ACC112 (cell line): ENCODE measurements at regions not wholly inside any gene's neighbourhood (a gene's known extent, or its start where the extent isn't known, plus 50 kb on each side); places are given as distances from the start of the nearest gene placed in this dataset.
"Not testable (repeated sequence)": the region's sequence is repeated elsewhere in the genome, so short reads cannot be mapped to it uniquely, and the experiment has no call there.

Experiments used
- H2AFZ ChIP-seq: fragments of 200-600 bp; sonication (generic); one replicate; pipeline ENCODE4 v1.6.0; 2017; ENCODE audit warnings: antibody characterized with exemption, low read length; ENCODE audit not compliant: unreplicated experiment
- H3K27ac ChIP-seq: fragments of 200-600 bp; sonication (generic); 2 replicates; pipeline ENCODE4 v1.5.1; 2014; ENCODE audit warnings: low read depth, mild to moderate bottlenecking, antibody characterized with exemption, low read length, moderate library complexity
- H3K27me3 ChIP-seq: fragments of 200-600 bp; sonication (generic); 2 replicates; pipeline ENCODE4 v1.6.1; 2014; ENCODE audit warnings: mild to moderate bottlenecking, antibody characterized with exemption, low read length, moderate library complexity, mixed read lengths; ENCODE audit not compliant: insufficient read depth
- H3K36me3 ChIP-seq: fragments of 200-600 bp; sonication (generic); 2 replicates; pipeline ENCODE4 v1.6.1; 2016; ENCODE audit warnings: mild to moderate bottlenecking, antibody characterized with exemption, low read length, moderate library complexity, mixed read lengths; ENCODE audit not compliant: insufficient read depth
- H3K4me1 ChIP-seq: fragments of 200-600 bp; sonication (generic); one replicate; pipeline ENCODE4 v1.6.1; 2016; ENCODE audit warnings: low read length, mixed read lengths; ENCODE audit not compliant: insufficient read depth, unreplicated experiment, control insufficient read depth
- H3K4me3 ChIP-seq: fragments of 200-600 bp; sonication (generic); 2 replicates; pipeline ENCODE4 v1.5.1; 2014; ENCODE audit warnings: mild to moderate bottlenecking, low read depth, low read length
- H3K79me2 ChIP-seq: fragments of 200-600 bp; sonication (generic); one replicate; pipeline ENCODE4 v1.6.0; 2016; ENCODE audit warnings: low read length; ENCODE audit not compliant: control insufficient read depth, unreplicated experiment, insufficient read depth

DNA sequence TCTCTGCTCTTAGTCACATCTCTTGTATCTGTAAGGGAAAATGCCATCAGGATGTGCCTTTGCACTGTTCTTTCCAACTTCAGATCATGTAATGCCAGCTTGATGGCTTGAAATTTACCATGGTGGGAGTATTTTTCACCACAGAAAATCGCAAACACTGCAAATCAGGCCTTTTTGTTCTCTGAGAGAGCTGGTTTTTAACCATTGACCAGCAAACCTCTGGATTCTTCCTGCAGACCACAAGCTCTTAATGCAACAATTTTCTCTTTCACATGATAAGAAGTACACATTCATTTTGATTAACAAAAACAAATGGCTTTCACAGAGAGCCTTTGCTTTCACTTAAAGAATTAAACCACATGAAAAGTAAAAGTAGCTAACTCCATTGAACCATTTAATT, 145.4 kb upstream of the NEBL start:
- Histone ChIP-seq H3K36me3 (0 out of 2 replicates have a peak, but pooled peaks cover 3% of the 10 kb centered on the region), H3K4me1 (peaks cover 14% of the 10 kb centered on the region), H2AFZ (no peak overlapping the region), H3K27me3 (no peaks in the 10 kb centered on the region), H3K27ac (no peak overlapping the region), H3K79me2 (no peaks in the 10 kb centered on the region), H3K4me3 (no peak overlapping the region)

DNA sequence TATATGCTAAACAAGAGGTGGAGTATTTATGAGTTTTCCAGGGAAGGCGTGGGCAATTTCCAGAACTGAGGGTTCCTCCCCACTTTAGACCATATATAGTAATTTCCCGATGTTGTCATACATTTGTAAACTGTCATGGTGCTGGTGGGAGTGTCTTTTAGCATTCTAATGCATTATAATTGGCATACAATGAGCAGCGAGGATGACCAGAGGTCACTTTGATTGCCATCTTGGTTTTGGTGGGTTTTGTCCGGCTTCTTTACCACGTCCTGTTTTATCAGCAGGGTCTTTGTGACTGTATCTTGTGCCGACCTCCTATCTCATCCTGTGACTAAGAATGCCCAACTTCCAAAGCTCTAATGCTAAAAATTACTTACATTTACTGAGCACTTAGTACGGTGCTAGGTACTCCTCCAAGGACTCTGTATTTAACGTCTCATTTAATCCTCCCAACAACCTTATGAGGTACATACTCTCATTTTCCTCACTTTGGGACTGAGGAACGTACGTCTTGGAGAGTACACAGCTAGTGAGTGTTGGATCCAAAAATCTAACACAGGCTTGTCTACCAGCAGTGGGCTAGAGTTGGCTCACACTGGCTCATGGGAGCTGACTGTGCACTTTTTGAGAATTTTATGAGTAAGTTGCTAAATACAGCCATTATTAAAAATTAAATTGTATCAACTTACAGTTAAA, 144.8 kb upstream of the NEBL start:
- Histone ChIP-seq H3K36me3 (0 out of 2 replicates have a peak, but pooled peaks cover 3% of the 10 kb centered on the region), H3K4me3 (no peak overlapping the region), H3K27me3 (no peaks in the 10 kb centered on the region), H2AFZ (no peak overlapping the region), H3K4me1 (peaks cover 7% of the 10 kb centered on the region), H3K79me2 (no peaks in the 10 kb centered on the region), H3K27ac (no peak overlapping the region)

DNA sequence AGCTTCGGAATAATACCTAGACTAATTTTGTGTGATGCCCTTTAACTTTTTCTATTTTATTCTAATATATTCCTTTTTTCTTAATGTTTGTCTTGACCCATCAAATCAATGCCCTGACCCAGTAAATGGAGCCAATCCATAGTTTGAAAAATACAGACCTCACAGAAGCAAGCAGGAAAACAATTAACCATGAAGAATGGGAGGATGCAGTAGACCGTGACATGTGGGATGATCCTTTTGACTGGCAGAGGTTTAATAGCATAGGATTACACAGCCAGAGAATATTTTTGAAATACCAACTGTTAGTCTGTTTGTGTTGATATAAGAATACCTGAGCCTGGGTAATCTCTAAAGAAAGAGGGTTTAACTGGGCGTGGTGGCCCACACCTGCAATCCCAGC, 142.6 kb upstream of the NEBL start:
- Histone ChIP-seq H3K27ac (no peak overlapping the region), H3K27me3 (no peaks in the 10 kb centered on the region), H3K4me3 (no peak overlapping the region), H3K36me3 (no peaks in the 10 kb centered on the region), H3K79me2 (no peaks in the 10 kb centered on the region), H3K4me1 (peaks cover 4% of the 10 kb centered on the region), H2AFZ (no peak overlapping the region)

DNA sequence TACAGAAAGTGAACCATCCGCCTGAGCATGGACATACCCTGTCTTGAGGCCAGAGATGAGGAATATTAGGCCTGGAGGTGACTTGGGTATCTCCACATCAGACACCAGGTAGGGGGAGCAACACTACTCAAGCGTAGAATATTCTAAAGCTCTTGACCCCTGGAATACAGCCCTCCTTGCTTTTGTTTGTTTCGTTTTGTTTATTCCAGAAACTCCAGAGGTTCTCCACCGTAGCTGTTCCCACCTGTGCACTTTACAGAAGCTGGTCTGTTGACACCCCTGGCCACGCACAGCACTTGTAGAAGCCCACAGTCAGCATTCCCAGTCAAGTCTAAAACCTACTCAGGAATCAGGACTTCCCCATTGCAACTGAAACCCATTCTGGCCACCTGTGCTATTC, 139.6 kb upstream of the NEBL start:
- no peak overlapping the region for H2AFZ ChIP-seq
- no peaks in the 10 kb centered on the region for H3K27me3 ChIP-seq
- H3K4me1 ChIP-seq, result no peaks in the 10 kb centered on the region
- no peak overlapping the region for H3K27ac ChIP-seq
- H3K36me3 ChIP-seq, result no peaks in the 10 kb centered on the region
- no peaks in the 10 kb centered on the region for H3K79me2 ChIP-seq
- no peak overlapping the region for H3K4me3 ChIP-seq

DNA sequence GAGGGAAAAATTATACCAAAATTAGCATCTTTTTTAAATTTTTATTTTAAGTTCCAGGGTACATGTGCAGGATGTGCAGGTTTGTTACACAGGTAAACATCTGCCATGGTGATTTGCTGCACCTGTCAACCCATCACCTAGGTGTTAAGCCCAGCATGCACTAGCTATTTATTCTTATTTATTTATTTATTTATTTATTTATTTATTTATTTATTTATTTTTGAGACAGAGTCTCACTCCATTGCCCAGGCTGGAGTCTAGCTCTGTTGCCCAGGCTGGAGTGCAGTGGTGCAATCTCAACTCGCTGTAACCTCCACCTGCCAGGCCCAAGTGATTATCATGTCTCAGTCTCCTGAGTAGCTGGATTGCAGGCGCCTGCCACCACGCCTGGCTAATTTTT, 137.7 kb upstream of the NEBL start:
- H3K36me3 ChIP-seq, H3K4me1 ChIP-seq, H3K27ac ChIP-seq, H3K79me2 ChIP-seq, H3K4me3 ChIP-seq, H2AFZ ChIP-seq, H3K27me3 ChIP-seq: not testable (repeated sequence)

DNA sequence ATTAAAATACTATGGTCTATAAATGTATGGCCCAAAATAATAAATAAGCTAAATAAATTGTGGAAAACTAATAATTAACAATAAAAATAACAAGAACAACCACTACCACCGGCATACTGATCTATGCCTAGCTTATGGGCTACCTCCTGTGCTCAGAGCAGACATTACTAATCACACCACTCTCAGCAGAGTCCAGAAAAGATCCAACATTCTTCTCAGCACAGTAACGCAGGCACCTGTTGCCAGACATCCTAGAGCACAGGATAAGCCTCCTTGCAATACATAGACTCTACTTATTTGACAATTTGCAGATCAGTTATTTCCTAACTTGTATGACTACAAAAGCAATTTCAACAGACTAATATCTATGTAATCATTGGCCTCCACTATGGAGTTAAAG, 137.1 kb upstream of the NEBL start:
- H3K4me3 ChIP-seq, result no peak overlapping the region
- H3K79me2 ChIP-seq, result no peaks in the 10 kb centered on the region
- H2AFZ ChIP-seq, result no peak overlapping the region
- no peaks in the 10 kb centered on the region for H3K4me1 ChIP-seq
- H3K36me3 ChIP-seq, result no peaks in the 10 kb centered on the region
- H3K27ac ChIP-seq, result no peak overlapping the region
- H3K27me3 ChIP-seq, result no peaks in the 10 kb centered on the region

DNA sequence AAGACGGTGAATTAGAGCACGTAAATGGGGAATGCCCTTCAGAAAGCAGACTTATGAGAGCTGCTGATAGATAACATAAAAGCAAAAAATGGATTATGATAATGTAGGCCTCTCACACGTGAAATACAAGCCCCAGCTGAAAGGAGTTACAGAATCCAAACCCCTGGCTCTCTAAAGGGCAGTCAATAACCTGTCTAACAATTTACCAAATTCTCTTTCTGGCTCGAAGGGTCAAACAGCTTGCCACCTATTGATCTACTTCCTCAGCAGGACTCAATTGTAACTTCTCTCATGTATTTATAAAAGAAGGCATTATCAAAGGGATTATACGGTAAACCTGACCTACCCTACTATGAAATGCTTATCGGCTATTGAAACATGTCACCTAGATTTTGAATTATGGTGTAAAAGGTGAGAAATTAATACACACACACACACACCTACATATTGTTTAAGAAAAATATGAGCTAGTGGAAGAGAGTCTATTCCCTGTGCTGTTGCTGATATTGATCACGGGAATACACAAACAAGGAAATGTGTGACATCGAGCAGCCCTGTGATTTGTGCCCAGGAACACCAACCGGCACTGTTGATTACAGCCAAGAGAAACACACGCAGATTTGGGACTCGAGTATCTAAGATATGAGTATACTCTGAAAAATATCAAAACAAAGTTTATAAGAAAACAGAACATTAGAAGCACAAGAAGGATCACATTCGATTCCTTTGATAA, 135.6 kb upstream of the NEBL start:
- no peak overlapping the region for H3K4me3 ChIP-seq
- no peak overlapping the region for H3K27ac ChIP-seq
- no peak overlapping the region for H2AFZ ChIP-seq
- H3K79me2 ChIP-seq, result no peaks in the 10 kb centered on the region
- no peaks in the 10 kb centered on the region for H3K36me3 ChIP-seq
- H3K27me3 ChIP-seq, result no peaks in the 10 kb centered on the region
- no peaks in the 10 kb centered on the region for H3K4me1 ChIP-seq

DNA sequence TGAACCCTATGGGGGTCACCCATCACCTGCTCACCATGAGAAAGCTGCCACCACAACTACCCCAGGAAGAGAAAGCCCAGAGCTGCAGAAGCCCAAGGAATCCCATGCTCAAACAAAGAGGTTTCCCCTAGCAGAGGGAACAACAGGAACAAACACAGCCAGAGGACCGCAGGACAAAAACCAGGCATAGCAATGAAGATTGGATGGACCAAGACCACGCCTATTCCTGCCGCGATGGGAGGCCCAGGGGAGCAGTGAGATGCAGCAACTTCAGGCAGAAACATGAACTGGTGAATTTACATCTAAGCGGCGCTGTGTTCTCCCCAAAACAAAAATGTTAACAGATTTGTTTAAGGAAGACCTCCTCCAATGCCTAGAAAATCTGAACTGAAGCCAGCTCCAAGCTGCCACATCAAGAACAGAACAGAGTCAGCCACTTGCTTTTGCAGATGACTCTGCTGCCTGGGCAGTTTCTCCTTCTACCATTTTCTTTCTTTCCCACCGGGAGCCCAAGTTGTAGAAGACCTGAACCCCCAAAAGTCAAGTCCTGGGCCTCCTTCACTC, 134.2 kb upstream of the NEBL start:
- Histone ChIP-seq H3K27ac (no peak overlapping the region), H3K36me3 (no peaks in the 10 kb centered on the region), H3K79me2 (no peaks in the 10 kb centered on the region), H3K27me3 (no peaks in the 10 kb centered on the region), H3K4me1 (no peaks in the 10 kb centered on the region), H2AFZ (no peak overlapping the region), H3K4me3 (no peak overlapping the region)

DNA sequence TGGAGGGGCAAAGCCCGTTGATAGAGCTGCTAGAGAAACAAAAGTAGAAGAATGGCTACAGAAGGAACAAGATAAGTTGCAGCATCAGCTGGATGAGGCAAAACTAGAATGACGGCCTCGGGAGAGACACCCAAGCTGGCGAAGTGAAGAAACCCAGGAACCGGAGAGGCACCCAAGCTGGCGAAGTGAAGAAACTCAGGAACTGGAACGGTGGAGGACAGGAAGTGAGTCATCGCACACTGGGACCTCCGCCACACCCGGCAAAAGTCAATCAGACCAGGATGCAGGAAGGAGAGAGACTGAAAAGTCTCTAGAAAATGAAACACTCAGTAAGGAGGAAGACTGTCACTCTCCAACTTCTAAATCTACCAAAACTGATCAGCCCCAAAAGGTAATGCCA, 133.0 kb upstream of the NEBL start:
- H3K79me2 ChIP-seq, result no peaks in the 10 kb centered on the region
- H3K27ac ChIP-seq, result no peak overlapping the region
- H3K4me1 ChIP-seq, result no peaks in the 10 kb centered on the region
- no peak overlapping the region for H2AFZ ChIP-seq
- no peaks in the 10 kb centered on the region for H3K27me3 ChIP-seq
- no peaks in the 10 kb centered on the region for H3K36me3 ChIP-seq
- H3K4me3 ChIP-seq, result no peak overlapping the region

DNA sequence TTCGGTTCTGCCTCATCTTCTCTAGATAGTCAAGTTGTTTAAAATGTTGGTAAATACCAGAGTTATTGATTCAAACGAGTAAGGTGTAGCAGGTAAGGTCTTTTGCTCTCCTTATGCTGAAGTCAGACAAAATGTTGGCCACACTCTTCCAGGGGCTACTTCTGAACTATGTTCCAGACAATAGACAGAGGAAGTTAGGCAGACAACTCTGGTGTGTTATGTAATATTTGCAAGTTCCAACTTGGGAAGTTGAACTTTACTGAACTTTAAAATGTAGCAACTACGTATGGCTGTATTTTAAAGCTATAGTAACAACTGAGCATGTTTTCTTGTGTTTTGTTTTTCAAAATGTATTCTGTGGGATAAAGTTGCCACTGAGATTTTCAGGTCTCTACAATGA, 125.7 kb upstream of the NEBL start:
- no peak overlapping the region for H3K27ac ChIP-seq

More for the DNA sequence above, 125.7 kb upstream of the NEBL start:
- no peak overlapping the region for H2AFZ ChIP-seq
- no peak overlapping the region for H3K4me3 ChIP-seq
- no peaks in the 10 kb centered on the region for H3K79me2 ChIP-seq
- H3K4me1 ChIP-seq, result peaks cover 5% of the 10 kb centered on the region
- H3K27me3 ChIP-seq, result no peaks in the 10 kb centered on the region
- H3K36me3 ChIP-seq, result no peaks in the 10 kb centered on the region
